HG02610 (cell line): ENCODE measurements at regions not wholly inside any gene's neighbourhood (a gene's known extent, or its start where the extent isn't known, plus 50 kb on each side); places are given as distances from the start of the nearest gene placed in this dataset.

Experiments used
- ATAC-seq: cut with Tn5 transposase; IDR thresholded peaks from one replicate; pipeline ENCODE4 v1.9.1; 2021; ENCODE audit warnings: mild to moderate bottlenecking, moderate library complexity; ENCODE audit not compliant: unreplicated experiment

DNA sequence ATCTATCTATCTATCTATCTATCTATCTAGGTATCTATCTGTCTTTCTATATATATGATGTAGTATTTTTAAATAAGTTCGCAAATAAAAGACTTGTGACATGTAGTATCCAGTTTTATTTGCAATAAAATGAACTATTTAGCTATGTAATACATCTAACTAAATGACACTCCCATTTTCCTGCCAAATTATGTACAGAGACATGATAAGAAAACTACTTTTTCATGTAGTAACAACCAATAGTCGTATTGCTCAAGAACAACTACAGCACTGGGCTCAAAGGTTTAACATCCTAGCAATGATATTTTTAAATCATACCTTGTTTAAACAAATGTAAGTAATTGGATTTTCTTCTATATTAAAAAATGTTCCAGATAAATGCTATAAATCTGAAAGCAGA is 55.5 kb upstream of the FLRT2 start:
- no peak for ATAC-seq

DNA sequence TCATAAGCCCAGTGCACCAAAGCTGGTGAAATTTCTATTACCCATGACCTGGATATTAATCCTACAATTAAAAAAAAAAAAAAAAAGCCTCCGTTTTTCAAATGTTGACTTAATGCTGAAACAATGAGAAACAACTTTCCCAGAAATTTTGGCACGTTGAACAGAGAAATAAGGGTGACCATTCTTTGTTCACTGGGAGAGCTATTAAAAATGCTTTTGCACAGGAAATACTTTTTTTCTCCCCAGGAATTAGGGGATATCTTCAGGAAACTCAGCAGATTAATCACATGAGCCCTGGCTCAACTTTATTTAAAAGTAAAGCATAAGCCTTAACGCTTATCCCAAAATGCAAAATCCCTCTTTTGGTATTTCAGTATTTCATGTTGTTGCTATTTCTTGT is 54.8 kb upstream of the FLRT2 start:
- ATAC-seq: no peak

- no peak for ATAC-seq
Measured at GRCh38 chr14:85479306-85479705, 50.6 kb upstream of the FLRT2 start.

GRCh38 chr14:85479771-85480170 is 50.2 kb upstream of the FLRT2 start:
- ATAC-seq: no peak
